CD1c-positive myeloid dendritic cell (primary cell): ENCODE measurements at regions not wholly inside any gene's neighbourhood (a gene's known extent, or its start where the extent isn't known, plus 50 kb on each side); places are given as distances from the start of the nearest gene placed in this dataset.
A peak's percentile ranks its signal among the peaks of the same experiment; 100 is the strongest.

ENCODE experiments used
- DNase-seq: peaks from one replicate; pipeline ENCODE4 v3.0.0-alpha.2; 2016; ENCODE audit errors: extremely low spot score

DNA sequence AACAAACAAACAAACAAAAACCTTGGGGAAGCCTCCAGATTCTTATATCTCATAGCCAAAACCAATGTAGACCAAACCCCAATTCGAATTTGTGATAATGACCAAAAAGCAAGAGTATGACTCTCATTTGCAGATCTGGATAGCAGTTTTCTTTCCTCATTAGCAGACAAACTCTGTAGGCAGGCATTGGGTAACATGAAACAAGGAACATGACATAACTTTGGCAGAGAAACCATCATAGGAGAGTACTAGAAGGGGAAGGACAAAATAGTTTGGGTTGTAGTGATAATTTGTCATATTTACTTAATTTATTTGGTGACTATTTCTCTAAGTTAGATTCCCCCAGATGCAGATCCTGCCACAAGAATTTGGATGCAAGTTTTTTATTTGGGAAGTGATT lies 187.8 kb downstream of the MID1IP1 start:
- DNase-seq, result peak; percentile 47

GRCh38 chrX:38991656-38992440 lies 190.6 kb downstream of the MID1IP1 start:
- DNase-seq, result no peak

GRCh38 chrX:38992441-38993096 lies 191.3 kb downstream of the MID1IP1 start:
- no peak for DNase-seq

DNA sequence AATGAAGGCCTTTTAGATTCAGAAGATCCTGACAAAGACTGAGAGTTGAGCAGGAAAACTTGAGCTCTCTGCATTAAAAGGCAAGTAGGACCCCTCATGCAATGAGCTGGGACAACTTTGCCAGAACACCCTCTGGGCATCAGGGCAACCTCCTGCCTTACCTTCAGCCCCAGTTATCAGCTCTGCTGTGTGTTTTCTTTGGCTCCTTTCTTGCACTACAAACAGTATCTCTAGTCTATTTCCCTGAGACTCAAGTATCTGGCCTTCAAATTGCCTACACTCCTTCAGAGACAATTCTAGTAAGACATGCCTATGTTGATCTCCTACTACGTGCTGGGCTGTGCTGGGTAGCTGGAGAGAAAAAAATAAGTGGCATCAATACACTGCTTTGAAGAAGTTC lies 192.2 kb downstream of the MID1IP1 start:
- DNase-seq, result no peak

DNA sequence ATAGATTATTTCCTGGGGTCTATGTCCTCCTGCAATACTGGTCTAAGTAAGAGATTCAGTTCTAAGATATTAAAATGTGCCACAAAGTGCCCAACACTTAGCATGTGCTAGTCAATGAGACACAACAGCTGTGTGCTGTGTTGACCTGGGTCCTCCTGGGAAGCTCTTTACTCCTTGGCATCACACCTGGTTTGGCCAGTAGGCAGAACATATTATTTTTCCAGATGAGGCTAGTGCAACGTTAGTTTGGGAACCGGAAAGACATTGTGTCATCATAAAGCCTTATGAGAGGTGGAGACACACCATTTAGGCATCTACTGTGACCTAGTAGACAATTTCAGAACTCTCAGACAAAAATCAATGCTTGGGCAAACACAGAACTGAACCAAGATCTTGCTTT lies 197.8 kb downstream of the MID1IP1 start:
- no peak for DNase-seq

GRCh38 chrX:38999967-39000745 lies 198.9 kb downstream of the MID1IP1 start:
- DNase-seq, result no peak

- DNase-seq, result no peak
Measured at GRCh38 chrX:39000802-39001201, 199.5 kb downstream of the MID1IP1 start.

- DNase-seq, result no peak
Measured at GRCh38 chrX:39002466-39002865, 201.2 kb downstream of the MID1IP1 start.

DNA sequence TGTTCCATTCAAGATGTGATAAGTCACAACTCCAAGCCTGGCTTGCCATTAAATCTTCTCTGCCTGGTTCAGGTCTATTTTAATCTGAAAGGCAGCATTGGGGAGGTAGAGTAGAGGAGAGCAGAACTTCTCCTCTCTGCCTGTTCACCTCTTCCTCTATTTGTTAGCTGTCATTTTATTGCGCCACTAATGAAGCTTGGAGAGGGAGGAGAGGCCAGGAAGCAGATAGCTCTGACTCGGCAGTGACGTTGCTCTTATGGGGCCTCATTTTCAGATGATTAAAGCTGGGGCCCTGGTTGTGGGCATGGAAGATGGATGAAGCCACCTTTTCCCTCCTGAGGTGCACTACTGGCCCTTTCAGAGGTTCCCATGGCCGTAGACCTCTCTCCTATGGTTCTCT lies 207.3 kb downstream of the MID1IP1 start:
- DNase-seq, result peak; percentile 30

GRCh38 chrX:39011454-39012221 lies 210.4 kb downstream of the MID1IP1 start:
- DNase-seq, result no peak

- DNase-seq, result no peak
Measured at GRCh38 chrX:39012621-39013111, 211.4 kb downstream of the MID1IP1 start.

DNA sequence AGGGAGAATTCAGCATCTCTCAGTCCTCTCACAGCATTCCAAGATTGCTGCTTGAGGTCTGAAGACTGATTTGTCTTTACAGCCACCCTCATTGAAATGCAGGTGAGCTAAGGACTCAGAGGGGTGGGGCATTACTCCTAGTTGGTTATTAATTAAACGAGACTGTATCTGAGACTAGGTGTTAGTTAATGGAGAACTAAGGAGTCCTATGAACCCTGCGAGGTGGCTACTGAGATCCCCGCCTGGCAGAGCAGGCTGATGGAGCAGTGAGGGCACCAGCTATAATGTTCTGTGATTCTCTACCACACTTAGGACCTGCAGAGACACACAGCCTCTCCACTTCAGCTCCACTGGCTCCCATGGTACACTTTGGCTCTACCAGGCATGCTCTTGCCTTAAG lies 215.3 kb downstream of the MID1IP1 start:
- no peak for DNase-seq

- no peak for DNase-seq
Measured at GRCh38 chrX:39017077-39017476, 215.8 kb downstream of the MID1IP1 start.

- no peak for DNase-seq
Measured at GRCh38 chrX:39017716-39018115, 216.5 kb downstream of the MID1IP1 start.

DNA sequence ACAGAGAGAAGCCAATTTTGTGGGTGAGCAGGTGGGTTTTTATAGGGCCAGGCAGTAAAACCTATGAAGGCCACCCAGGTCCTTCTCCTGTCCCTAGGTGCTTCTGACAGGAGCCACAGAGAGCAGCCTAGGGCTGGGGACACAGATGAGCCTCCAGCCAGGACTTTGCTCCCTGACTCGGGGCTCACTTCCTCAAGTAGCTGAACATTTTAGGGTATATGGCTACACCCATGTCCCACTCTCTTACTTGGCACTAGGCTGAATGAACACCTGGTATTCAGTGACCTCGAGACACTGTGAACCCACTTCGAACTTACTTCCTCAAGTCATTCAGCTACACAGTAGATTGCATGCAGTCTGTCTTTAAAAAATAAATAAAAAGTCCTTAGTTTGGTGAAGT lies 217.3 kb downstream of the MID1IP1 start:
- DNase-seq, result no peak

DNA sequence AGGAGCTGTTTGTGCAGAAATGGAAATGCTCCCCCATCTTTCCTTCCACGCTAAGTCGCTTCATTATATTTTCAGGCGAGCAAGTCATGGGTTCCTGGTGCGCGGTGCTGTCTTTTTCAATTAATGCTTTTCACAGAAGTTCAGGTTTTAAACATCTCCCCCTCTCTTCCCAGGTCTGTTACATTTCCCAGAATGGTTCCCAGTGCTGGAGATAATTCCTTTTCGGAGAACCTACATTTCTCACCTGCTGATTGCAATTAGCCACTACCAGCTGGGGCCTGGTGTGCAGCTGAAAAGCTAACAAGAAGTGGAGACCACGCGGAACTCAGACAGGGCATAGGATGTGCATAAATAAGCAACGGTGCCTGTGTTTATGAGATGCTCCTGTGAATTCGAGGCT lies 217.8 kb downstream of the MID1IP1 start:
- DNase-seq, result no peak

- DNase-seq, result no peak
Measured at GRCh38 chrX:39020051-39020669, 218.9 kb downstream of the MID1IP1 start.

DNA sequence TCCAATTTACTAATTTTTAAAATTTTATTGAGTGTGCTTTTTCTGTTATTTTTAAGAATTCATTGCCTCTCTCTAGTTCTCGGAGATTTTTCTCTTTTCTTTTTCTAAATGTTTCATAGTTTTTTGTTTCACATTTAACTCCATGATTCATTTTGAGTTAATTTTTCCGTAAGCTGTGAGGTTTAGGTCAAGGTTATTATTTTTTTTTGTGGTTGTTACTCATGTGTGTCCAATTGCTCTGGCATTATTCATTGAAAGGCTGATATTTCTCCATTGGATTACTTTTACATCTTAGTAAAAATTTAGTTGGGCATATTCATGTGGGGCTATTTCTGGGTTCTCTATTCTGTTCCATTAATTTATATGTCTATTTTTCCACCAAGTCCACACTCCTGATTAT lies 220.8 kb downstream of the MID1IP1 start:
- no peak for DNase-seq

DNA sequence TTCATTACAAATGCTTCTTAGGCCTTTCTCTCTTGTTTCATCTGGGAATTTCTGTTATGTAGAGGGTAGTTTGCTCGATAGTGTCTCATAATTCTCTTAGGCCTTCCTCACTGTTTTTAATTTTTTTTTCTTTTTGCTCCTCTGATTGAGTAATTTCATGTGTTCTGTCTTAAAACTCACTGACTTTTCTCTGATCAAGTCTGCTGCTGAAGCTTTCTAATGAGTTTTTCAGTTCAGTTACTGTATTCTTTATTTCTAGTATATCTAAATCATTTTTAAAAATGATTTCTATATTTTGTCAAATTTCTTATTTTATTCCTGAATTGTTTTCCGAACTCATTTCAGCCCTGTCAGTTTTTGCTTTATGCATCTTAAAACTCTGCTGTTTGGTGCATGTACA lies 228.0 kb downstream of the MID1IP1 start:
- DNase-seq, result no peak

GRCh38 chrX:39030636-39031035 lies 229.4 kb downstream of the MID1IP1 start:
- no peak for DNase-seq

DNA sequence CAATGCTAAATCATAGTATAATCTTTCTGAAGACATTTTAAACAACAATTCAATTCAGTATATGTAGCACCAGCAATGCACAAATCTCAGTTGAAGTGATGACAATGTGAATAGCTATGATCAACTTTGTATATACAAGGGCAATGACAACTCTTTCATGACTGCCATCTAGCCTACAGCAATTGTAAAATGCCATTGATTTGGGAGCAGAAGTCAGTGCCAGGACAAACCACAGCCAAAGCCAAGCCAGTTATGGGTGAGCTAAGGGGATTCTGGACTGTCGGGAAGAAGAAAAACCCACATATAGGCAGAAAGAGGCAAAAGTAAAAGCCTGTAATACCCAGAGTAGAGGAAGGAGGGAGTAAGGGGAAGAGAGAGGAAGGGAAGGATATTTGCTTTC lies 238.6 kb downstream of the MID1IP1 start:
- no peak for DNase-seq
